HFF-Myc (cell line): ENCODE measurements at regions not wholly inside any gene's neighbourhood (a gene's known extent, or its start where the extent isn't known, plus 50 kb on each side); places are given as distances from the start of the nearest gene placed in this dataset.

Experiments used
- DNase-seq: peaks from one replicate; pipeline ENCODE4 v3.0.0-alpha.2; 2011; ENCODE audit warnings: low read depth; ENCODE audit errors: extremely low read depth
- H3K4me3 ChIP-seq: replicated peaks from 2 replicates; pipeline ENCODE4 v1.5.1; 2011; ENCODE audit warnings: low read depth, mild to moderate bottlenecking, control low read depth, low read length
- TF ChIP-seq, protein P1 (sequence below): IDR thresholded peaks from 2 replicates; pipeline ENCODE4 v1.5.1; 2012; ENCODE audit warnings: mild to moderate bottlenecking, low read depth, low read length, control low read depth; ENCODE audit errors: missing control alignments

DNA sequence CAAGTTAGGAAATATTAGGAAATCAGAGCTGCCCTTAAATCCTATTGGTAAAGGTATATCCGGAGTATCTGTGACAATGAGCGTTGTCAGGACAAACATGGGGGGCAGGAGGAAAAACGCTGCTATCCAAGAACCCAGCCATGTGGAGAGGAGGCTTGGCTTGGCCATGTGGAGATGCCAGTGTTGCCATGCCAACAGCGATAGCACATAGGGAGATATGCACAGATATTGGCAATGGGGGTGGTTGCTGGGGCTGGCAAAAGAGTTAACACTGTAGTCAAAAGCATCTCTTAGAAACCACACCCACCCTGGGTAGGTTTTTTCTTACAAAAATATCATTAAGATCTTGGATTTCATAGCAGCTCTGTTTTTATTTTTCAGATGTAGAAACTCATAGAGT lies 106.4 kb upstream of the ASTN2 start:
- DNase-seq, result no peak
- TF ChIP-seq, protein P1, sequence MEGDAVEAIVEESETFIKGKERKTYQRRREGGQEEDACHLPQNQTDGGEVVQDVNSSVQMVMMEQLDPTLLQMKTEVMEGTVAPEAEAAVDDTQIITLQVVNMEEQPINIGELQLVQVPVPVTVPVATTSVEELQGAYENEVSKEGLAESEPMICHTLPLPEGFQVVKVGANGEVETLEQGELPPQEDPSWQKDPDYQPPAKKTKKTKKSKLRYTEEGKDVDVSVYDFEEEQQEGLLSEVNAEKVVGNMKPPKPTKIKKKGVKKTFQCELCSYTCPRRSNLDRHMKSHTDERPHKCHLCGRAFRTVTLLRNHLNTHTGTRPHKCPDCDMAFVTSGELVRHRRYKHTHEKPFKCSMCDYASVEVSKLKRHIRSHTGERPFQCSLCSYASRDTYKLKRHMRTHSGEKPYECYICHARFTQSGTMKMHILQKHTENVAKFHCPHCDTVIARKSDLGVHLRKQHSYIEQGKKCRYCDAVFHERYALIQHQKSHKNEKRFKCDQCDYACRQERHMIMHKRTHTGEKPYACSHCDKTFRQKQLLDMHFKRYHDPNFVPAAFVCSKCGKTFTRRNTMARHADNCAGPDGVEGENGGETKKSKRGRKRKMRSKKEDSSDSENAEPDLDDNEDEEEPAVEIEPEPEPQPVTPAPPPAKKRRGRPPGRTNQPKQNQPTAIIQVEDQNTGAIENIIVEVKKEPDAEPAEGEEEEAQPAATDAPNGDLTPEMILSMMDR, result no peak
- H3K4me3 ChIP-seq, result no peak overlapping the region

DNA sequence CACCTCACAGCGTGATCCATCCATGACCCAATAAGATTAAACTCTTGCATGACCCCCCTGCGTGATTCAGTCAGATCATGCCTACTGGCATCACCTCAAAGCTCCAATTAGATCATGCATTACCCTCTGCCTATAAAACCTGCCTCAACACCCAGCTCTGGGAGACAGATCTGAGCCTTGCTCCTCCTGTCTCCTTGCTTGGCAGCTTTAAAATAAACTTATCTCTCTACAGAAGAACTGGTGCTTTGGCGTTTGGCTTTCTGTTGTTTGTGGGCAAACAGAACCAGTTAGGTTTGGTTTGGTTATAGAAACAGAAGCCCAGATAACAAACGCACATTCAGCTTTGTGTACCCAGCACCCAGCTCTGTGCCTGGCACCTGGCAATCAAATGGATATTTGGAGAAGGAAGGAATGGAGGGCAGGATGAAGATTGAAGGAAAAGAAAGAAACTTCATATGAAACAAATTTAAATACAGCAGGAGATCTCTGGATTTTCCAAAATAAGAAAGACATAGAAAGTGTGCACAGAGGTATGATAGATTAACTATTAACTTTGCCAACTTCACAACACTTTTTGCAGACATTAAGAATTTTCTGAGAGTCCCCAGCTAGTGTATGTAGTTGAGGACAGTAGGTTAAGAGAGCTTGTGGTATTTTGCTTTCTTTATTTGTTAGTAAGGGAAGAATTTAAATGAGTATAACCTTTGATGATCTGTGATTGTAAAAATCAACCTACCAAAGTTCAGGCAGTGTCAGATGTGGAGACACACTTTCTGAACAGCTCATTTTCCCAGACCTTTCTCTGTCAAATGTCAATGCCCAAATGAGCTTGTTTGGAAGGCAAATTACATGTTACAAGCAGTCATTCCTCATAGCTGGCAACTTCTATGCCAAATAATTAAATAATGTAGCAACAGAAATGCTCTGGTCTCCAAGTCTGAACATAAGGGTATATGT lies 102.1 kb upstream of the ASTN2 start:
- DNase-seq, result no peak
- TF ChIP-seq, protein P1, result no peak
- H3K4me3 ChIP-seq, result no peak overlapping the region

DNA sequence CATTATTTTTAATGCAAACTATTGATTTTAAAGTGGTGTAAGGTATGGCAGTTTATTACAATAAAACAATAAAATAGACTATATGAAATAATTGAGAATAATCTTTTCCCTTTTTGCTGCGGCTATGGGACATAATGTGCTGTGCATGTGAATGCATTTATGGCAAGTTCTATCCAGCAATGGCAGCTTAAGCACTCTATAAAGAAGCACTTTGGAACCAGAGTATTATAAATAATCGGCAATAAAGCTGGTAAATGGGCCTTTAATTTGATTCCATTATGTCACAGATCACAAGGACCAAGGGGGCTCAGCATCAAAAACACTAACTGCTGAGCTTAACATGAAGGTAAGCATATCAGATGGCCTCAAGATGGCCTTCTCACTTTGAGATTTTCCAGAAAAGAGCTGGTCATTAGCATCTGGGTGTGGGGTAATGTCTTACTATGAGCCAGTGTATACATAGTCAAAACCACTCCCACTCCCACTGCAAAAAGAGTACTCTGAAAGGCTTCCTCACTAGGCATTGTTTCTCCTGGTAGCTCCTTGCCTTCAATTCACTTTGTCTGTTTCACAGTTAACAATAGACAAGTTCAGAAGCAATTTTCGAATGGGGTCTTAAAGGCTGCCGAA lies 97.1 kb upstream of the ASTN2 start:
- TF ChIP-seq, protein P1, result no peak
- no peak for DNase-seq
- H3K4me3 ChIP-seq, result no peak overlapping the region

DNA sequence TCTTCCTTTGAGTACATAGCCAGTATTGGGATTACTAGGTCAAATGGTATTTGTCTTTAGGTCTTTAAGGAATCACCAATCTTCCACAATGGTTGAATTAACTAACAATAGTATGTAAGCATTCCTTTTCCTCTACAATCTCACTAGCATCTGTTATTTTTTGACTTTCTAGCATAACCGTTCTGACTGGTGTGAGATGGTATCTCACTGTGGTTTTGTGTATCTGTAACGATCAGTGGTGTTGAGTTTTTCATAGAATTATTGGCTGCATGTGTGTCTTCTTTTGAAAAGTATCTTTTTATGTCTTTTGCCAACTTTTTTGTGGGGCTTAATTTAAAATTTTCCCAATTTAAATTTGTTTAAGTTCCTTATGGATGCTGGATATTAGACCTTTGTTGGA lies 81.5 kb upstream of the ASTN2 start:
- TF ChIP-seq, protein P1, result no peak
- DNase-seq, result no peak
- no peak overlapping the region for H3K4me3 ChIP-seq

DNA sequence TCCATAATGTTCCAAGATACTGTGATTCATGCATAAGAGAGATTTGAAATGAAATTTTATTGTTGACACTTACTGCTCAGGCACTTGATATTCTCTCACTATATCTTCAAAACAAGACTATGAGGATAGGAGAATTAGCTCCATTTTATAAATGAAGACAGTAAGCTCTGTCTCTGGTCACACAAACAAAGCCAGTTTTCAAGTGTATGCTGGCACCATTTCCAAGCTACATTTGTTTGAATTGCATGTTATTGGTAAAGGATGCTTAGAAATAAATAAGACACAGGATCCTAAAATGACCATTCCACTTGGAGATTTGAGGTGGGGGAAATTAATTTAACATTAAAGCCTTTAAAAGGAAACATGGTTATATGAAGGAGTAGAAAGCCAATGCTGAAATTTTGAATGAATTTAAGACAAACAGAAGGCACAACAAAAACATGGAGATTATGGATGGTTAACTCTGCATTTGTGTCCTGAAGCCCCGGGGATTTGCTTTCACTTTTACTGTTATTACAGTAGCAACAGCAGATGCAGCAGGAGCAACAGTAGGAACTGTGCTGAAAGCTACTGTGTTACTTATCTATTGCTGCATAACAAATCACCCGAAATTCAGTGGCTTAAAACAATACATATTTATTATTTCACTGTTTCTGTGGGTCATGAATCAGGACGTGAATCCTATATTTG lies 79.7 kb upstream of the ASTN2 start:
- H3K4me3 ChIP-seq, result no peak overlapping the region
- TF ChIP-seq, protein P1, result no peak
- no peak for DNase-seq

DNA sequence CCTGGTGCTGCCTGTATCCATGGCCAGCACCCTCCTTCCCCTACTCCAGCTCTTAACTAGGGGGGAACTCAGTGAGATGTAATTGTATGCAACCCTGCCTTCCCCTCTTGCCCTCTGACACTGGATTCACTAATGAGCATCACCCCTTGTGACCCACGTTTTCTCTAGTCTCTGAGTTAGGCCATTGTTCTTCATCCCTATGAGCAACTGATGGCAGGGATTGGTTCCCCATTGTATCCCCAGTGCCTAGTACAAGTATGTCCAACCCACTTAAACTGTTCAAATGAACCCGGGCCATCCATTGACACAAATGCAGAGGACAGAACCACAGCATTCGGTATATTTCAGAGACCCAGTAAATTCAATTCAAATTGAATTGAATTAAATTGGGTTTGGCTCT lies 77.6 kb upstream of the ASTN2 start:
- TF ChIP-seq, protein P1, result no peak
- no peak overlapping the region for H3K4me3 ChIP-seq
- no peak for DNase-seq
